Body of pancreas (tissue), 4 donors: ENCODE measurements at regions not wholly inside any gene's neighbourhood (a gene's known extent, or its start where the extent isn't known, plus 50 kb on each side); places are given as distances from the start of the nearest gene placed in this dataset.

Experiments
- ATAC-seq: fragments of 150-250 bp; one replicate; pipeline ENCODE4 v1.9.1; 2016
- DNase-seq, 4 donors: peaks; one replicate each; pipeline ENCODE4 v3.0.0-alpha.2; 2019
- H3K27ac ChIP-seq, 4 donors: fragments of 200-600 bp; sonication (generic); 1 replicate in 3 of 4; 2 replicates in 1 of 4; pipeline versions ENCODE4 v1.5.1 to v1.6.1; 2016 to 2019; ENCODE audit warnings: mild to moderate bottlenecking in 1 of 4, mixed read lengths in 1 of 4, moderate library complexity in 1 of 4
- H3K27me3 ChIP-seq, 2 donors: fragments of 200-600 bp; sonication (generic); one replicate each; pipeline ENCODE4 v1.6.0; 2016; ENCODE audit warnings: mild to moderate bottlenecking in 1 of 2
- H3K36me3 ChIP-seq, 2 donors: fragments of 200-600 bp; sonication (generic); replicated peaks in 1 of 2; 2 replicates each; pipeline ENCODE4 v1.5.1; 2016; ENCODE audit warnings: low read depth in 2 of 2; ENCODE audit not compliant: insufficient read depth in 1 of 2
- H3K4me1 ChIP-seq: fragments of 200-600 bp; sonication (generic); one replicate; pipeline ENCODE4 v1.6.0; 2016
- H3K4me3 ChIP-seq, 2 donors: fragments of 200-600 bp; sonication (generic); 1 replicate in 1 of 2; 2 replicates in 1 of 2; pipeline ENCODE4 v1.5.1; 2016 to 2019
- H3K9me3 ChIP-seq, 3 donors: fragments of 200-600 bp; sonication (generic); 1 replicate in 2 of 3; 2 replicates in 1 of 3; pipeline ENCODE4 v1.5.1; 2016
- POLR2A ChIP-seq, 3 donors: fragments of 450-650 bp; IDR thresholded peaks; one replicate each; pipeline ENCODE4 v1.6.1; 2016; ENCODE audit warnings: antibody characterized with exemption in 3 of 3, mild to moderate bottlenecking in 2 of 3
- WGBS, 2 donors: methylation state at CpG; one replicate each; pipeline ENCODE4 v1.1.5; 2017; 5-methylcytosine and 5-hydroxymethylcytosine counted together
- intact Hi-C: fragments of 100-400 bp; cut with DNase I; formaldehyde crosslinking; loops from one replicate; pipeline ENCODE4 v1.15.1; 2023
- TF ChIP-seq, protein P1 (sequence below), 7 experiments: fragments of 450-650 bp in 4 of 7; fragments of 200-600 bp in 3 of 7; sonication (generic) in 3 of 7; IDR thresholded peaks; one replicate each; pipeline ENCODE4 v1.5.1; 2016 to 2019; ENCODE audit warnings: antibody characterized with exemption in 7 of 7

DNA sequence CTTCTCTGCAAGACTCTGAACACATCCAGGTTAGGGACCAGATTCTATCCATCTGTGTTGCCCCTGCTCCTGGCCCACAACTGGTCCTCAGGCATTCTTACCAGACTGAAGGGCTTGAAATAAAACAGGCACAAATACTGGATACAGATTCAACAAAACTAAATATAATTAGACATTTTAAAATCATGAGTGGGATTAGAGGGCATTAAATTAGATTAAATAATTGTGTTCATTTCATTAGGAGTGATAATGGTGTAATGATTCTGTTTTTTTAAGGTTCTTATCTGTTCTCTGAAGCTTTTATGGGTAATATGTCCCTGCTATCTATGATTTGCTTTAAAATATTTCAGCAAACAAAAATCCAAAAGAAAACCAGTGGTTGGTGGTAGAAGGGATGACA lies 226.5 kb downstream of the IRS1 start:
- Histone ChIP-seq H3K27me3 (no peaks in the 10 kb centered on the region), H3K9me3 (no peaks in the 10 kb centered on the region), H3K4me1 (no peaks in the 10 kb centered on the region), H3K4me3 (no peak overlapping the region), H3K27ac (no peak overlapping the region), H3K36me3 (no peaks in the 10 kb centered on the region)
- intact Hi-C loops: no loop called here
- DNase-seq (no peak), ATAC-seq (no peak)
- TF ChIP-seq, protein P1, sequence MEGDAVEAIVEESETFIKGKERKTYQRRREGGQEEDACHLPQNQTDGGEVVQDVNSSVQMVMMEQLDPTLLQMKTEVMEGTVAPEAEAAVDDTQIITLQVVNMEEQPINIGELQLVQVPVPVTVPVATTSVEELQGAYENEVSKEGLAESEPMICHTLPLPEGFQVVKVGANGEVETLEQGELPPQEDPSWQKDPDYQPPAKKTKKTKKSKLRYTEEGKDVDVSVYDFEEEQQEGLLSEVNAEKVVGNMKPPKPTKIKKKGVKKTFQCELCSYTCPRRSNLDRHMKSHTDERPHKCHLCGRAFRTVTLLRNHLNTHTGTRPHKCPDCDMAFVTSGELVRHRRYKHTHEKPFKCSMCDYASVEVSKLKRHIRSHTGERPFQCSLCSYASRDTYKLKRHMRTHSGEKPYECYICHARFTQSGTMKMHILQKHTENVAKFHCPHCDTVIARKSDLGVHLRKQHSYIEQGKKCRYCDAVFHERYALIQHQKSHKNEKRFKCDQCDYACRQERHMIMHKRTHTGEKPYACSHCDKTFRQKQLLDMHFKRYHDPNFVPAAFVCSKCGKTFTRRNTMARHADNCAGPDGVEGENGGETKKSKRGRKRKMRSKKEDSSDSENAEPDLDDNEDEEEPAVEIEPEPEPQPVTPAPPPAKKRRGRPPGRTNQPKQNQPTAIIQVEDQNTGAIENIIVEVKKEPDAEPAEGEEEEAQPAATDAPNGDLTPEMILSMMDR (IDR thresholded peaks at IDR 0.05): no peak
- no peak for TF ChIP-seq POLR2A (IDR thresholded peaks at IDR 0.05)

DNA sequence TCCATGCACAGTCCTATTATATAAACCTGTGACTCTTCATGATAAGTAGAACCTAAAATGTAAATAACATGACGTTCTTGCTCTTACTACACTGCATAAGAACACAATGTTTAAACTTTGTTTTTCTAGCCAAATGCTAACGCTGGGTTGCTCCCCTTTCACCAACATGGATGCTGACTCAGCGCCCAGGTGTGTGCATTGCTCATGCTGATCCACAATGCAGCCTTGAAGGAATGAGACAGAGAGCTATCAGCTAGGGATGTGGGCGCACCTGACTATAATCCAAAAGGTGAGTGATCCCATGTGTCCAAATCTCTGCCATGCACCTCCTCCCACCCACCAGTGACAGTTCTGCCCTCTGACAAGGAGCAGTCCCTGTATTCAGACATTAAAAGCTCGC lies 235.0 kb downstream of the IRS1 start:
- Histone ChIP-seq H3K27me3 (no peaks in the 10 kb centered on the region), H3K4me1 (no peaks in the 10 kb centered on the region), H3K27ac (no peak overlapping the region), H3K4me3 (no peak overlapping the region), H3K9me3 (no peaks in the 10 kb centered on the region), H3K36me3 (no peaks in the 10 kb centered on the region)
- ATAC-seq (no peak), DNase-seq (no peak)
- 69 to 78% methylated on average over 5 of the region's 5 CpGs for WGBS, 2 donors
- TF ChIP-seq POLR2A (IDR thresholded peaks at IDR 0.05): no peak
- TF ChIP-seq, protein P1 (IDR thresholded peaks at IDR 0.05): no peak
- intact Hi-C loops: no loop called here

DNA sequence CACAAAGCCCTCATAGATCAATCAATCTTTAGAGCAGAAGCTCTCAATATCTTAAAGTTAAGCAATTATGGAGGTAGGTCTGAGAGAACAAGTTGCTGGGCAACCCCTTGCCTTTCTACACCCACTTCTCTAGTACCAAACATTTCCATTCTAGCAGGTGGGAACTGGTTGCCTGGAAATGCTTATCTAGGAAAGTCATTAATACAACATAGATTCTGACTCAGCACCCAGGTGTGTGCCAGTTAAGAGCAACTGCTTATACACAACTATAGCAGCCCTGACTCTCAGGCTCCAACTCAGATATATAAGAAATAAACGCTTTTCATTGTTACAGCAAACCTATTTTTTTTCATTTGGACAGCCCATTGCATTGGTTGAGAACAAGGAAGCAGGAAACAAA lies 237.7 kb downstream of the IRS1 start:
- no peaks in the 10 kb centered on the region for H3K27me3 ChIP-seq
- no peak overlapping the region for H3K4me3 ChIP-seq
- intact Hi-C loops: no loop called here
- H3K9me3 ChIP-seq: no peaks in the 10 kb centered on the region
- ATAC-seq (peak; percentile 30), DNase-seq (peak in 3 of 4 donors; percentile 38 to 57 (median 45))
- TF ChIP-seq POLR2A (IDR thresholded peaks at IDR 0.05): no peak
- TF ChIP-seq, protein P1 (IDR thresholded peaks at IDR 0.05): no peak
- H3K4me1 ChIP-seq: no peaks in the 10 kb centered on the region
- H3K36me3 ChIP-seq: no peaks in the 10 kb centered on the region
- H3K27ac ChIP-seq: no peak overlapping the region
- 48 to 54% methylated on average over 1 of the region's 1 CpG for WGBS, 2 donors

DNA sequence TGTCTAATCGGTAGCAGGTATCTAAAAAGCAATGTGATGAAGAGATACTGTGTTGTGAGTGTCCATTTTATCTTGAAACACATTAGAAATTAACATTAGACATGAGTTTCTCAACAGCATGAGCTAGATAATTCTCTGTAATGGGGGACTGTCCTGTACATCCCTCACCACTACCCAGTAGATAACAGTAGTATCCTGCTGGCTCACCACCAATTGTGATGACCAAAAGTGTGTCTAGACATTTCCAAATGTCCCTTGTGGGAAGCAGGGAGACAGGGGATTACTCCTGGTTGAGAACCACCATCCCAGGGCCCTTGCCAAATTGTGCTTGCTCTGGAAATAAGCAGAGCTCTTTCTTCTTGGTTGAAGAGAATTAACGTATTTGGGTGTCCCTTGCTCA lies 239.3 kb downstream of the IRS1 start:
- Histone ChIP-seq H3K27me3 (no peaks in the 10 kb centered on the region), H3K4me3 (no peak overlapping the region), H3K9me3 (no peaks in the 10 kb centered on the region), H3K27ac (no peak overlapping the region), H3K36me3 (no peaks in the 10 kb centered on the region), H3K4me1 (no peaks in the 10 kb centered on the region)
- TF ChIP-seq, protein P1 (IDR thresholded peaks at IDR 0.05): no peak
- no peak for TF ChIP-seq POLR2A (IDR thresholded peaks at IDR 0.05)
- WGBS, 2 donors: 71 to 78% methylated on average over 2 of the region's 2 CpGs
- DNase-seq: no peak
- intact Hi-C loops: no loop called here
- no peak for ATAC-seq

DNA sequence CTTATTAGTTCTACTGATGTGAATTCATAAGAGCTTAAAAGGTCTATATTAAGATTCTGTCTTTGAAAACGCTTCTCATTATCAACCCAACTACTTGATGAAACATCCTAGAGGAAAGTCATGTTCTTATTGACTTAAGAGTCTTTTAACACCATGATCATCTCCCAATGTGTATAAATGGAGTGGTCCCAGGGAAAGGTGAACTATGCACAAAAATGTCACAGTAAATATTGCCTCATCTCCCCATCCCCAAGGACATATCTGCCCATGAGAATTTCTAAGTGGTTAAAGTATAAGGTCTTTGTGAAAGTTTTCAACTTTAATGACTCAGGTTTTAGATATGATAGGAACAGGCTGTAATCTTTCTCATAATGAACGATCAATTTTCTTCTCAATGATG lies 240.1 kb downstream of the IRS1 start:
- no peak for ATAC-seq
- no peak overlapping the region for H3K27ac ChIP-seq
- H3K27me3 ChIP-seq: no peaks in the 10 kb centered on the region
- H3K4me1 ChIP-seq: no peaks in the 10 kb centered on the region
- H3K36me3 ChIP-seq: no peaks in the 10 kb centered on the region
- no peak for TF ChIP-seq POLR2A (IDR thresholded peaks at IDR 0.05)
- H3K4me3 ChIP-seq: no peak overlapping the region
- H3K9me3 ChIP-seq: no peaks in the 10 kb centered on the region
- no peak for DNase-seq
- 57 to 67% methylated on average over 2 of the region's 2 CpGs for WGBS, 2 donors
- intact Hi-C loops: no loop called here
